ENCODE measurements at regions not wholly inside any gene's neighbourhood (a gene's known extent, or its start where the extent isn't known, plus 50 kb on each side); places are given as distances from the start of the nearest gene placed in this dataset.

DNA sequence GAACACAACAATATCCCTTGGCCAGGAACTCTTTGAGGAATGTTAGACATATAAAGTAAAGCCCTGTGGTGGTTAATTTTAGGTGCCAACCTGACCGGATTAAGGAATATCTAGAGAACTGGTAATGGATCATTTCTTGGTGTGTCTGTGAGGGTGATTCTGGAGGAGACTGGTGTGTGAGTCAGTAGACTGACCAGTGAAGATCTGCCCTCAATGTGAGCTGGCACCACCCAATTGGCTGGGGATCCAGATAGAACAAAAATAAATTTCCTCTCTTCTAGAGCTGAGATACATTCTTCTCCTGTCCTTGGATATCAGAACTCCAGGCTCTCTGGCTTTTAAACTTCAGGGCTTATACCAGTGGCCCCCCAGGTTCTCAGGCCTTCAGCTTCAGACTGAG lies 56.2 kb upstream of the TNPO1 start:
- Mint-ChIP-seq H3K9me3 (no peaks in the 10 kb centered on the region), H3K4me1 (ENCODE audit: low read depth) (no peaks in the 10 kb centered on the region), H3K27ac (no peak overlapping the region), H3K4me3 (no peak overlapping the region), H3K27me3 (peaks cover 27% of the 10 kb centered on the region), H3K36me3 (ENCODE audit: low read depth) (no peaks in the 10 kb centered on the region)

GRCh38 chr5:72752909-72753308 lies 63.6 kb upstream of the TNPO1 start:
- Mint-ChIP-seq H3K36me3 (ENCODE audit: low read depth) (no peaks in the 10 kb centered on the region), H3K27me3 (peaks cover 5% of the 10 kb centered on the region), H3K9me3 (no peaks in the 10 kb centered on the region), H3K27ac (no peak overlapping the region), H3K4me3 (no peak overlapping the region), H3K4me1 (ENCODE audit: low read depth) (no peaks in the 10 kb centered on the region)

GRCh38 chr5:72749362-72749997 lies 67.0 kb upstream of the TNPO1 start:
- H3K27ac Mint-ChIP-seq, result no peak overlapping the region
- H3K4me1 Mint-ChIP-seq (ENCODE audit: low read depth), result no peaks in the 10 kb centered on the region
- H3K4me3 Mint-ChIP-seq, result no peak overlapping the region
- no peaks in the 10 kb centered on the region for H3K36me3 Mint-ChIP-seq (ENCODE audit: low read depth)
- peaks cover 12% of the 10 kb centered on the region for H3K27me3 Mint-ChIP-seq
- peaks cover 4% of the 10 kb centered on the region for H3K9me3 Mint-ChIP-seq

GRCh38 chr5:72747826-72748225 lies 68.6 kb upstream of the TNPO1 start:
- Mint-ChIP-seq H3K9me3 (peaks cover 4% of the 10 kb centered on the region), H3K27me3 (peaks cover 25% of the 10 kb centered on the region), H3K4me1 (ENCODE audit: low read depth) (no peaks in the 10 kb centered on the region), H3K36me3 (ENCODE audit: low read depth) (no peaks in the 10 kb centered on the region), H3K27ac (no peak overlapping the region), H3K4me3 (no peak overlapping the region)

GRCh38 chr5:72746736-72747135 lies 69.7 kb upstream of the TNPO1 start:
- Mint-ChIP-seq H3K36me3 (ENCODE audit: low read depth) (no peaks in the 10 kb centered on the region), H3K27me3 (peaks cover 26% of the 10 kb centered on the region), H3K9me3 (peaks cover 4% of the 10 kb centered on the region), H3K27ac (no peak overlapping the region), H3K4me1 (ENCODE audit: low read depth) (no peaks in the 10 kb centered on the region), H3K4me3 (no peak overlapping the region)

DNA sequence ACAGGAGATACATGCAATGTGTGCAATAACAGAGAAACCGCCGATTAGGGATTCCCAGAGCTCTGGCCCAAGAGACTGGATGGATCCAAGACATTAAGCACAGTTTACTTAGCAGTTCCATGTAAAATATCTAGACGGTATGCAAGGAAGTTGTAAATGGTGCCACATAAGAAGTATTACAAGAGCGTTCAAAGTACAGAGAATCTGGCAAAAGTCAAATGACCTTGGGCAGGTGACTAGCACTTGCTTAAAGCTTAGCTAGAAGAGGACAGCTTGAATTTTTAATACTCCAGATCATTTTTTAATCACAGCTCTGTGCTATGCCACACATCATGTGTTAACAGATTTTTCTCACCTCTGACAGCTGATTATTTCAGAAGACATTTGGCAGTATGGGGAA lies 72.3 kb upstream of the TNPO1 start:
- Mint-ChIP-seq H3K27me3 (peaks cover 26% of the 10 kb centered on the region), H3K9me3 (peaks cover 4% of the 10 kb centered on the region), H3K36me3 (ENCODE audit: low read depth) (no peaks in the 10 kb centered on the region), H3K4me3 (no peak overlapping the region), H3K27ac (no peak overlapping the region), H3K4me1 (ENCODE audit: low read depth) (no peaks in the 10 kb centered on the region)

- Mint-ChIP-seq H3K27ac (no peak overlapping the region), H3K36me3 (ENCODE audit: low read depth) (no peaks in the 10 kb centered on the region), H3K27me3 (peaks cover 28% of the 10 kb centered on the region), H3K9me3 (no peaks in the 10 kb centered on the region), H3K4me3 (no peak overlapping the region), H3K4me1 (ENCODE audit: low read depth) (no peaks in the 10 kb centered on the region)
Measured at GRCh38 chr5:72741805-72742204, 74.7 kb upstream of the TNPO1 start.

- Mint-ChIP-seq H3K4me3 (no peak overlapping the region), H3K36me3 (ENCODE audit: low read depth) (no peaks in the 10 kb centered on the region), H3K27me3 (peaks cover 9% of the 10 kb centered on the region), H3K4me1 (ENCODE audit: low read depth) (no peaks in the 10 kb centered on the region), H3K9me3 (no peaks in the 10 kb centered on the region), H3K27ac (no peak overlapping the region)
Measured at GRCh38 chr5:72733810-72734209, 82.7 kb upstream of the TNPO1 start.

DNA sequence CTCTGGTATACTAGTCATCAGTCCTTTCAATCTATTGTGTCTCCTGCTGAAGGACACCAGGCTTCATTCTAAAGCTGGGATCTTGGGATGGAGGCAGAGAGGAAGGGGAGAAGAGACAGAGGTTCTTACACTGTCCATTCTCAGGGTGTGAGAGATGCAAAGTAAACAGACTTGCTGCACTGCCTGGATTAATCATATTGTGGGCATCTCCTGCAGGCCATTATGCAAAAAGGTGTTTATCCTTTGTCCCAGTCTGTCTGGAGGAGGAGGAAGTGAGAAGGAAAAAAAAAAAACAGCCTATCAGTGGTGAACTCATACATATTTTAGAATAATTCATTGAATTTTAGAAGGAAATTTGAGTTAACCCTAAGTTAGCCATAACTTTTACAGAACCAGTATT lies 92.9 kb upstream of the TNPO1 start:
- Mint-ChIP-seq H3K36me3 (ENCODE audit: low read depth) (no peaks in the 10 kb centered on the region), H3K4me3 (no peak overlapping the region), H3K4me1 (ENCODE audit: low read depth) (no peaks in the 10 kb centered on the region), H3K27ac (no peak overlapping the region), H3K27me3 (peaks cover 11% of the 10 kb centered on the region), H3K9me3 (no peaks in the 10 kb centered on the region)

DNA sequence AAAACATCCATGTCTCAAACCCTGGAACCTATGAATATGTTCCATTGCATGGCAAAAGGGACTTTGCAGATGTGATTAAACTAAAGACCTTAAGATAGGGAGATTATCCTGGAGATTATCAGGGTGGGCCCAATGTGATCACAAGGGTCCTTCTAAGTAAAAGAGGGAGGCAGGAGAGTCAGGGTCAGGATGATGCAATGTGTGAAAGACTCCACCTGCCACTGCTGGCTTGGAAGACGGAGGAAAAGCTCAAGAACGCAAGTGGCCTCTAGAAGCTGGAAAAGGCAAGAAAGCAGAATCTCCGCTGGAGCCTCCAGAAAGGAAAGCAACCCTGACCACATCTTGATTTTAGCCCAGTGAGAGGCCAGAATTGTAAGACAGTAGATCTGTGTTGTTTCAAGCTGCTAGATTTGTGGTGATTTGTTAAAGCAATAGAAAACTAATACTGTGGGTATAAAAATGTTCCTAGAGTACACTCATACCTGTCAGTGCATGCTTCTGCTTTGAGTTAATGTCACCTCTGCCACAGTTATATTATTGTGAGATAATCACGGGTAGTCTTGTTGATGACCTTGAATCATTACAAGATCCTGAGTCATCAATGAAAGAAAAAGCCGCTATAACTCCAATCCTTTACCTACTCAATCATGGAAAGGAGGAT lies 93.5 kb upstream of the TNPO1 start:
- Mint-ChIP-seq H3K27ac (no peak overlapping the region), H3K4me1 (ENCODE audit: low read depth) (no peaks in the 10 kb centered on the region), H3K4me3 (no peak overlapping the region), H3K36me3 (ENCODE audit: low read depth) (no peaks in the 10 kb centered on the region), H3K27me3 (peaks cover 11% of the 10 kb centered on the region), H3K9me3 (no peaks in the 10 kb centered on the region)

- peaks cover 11% of the 10 kb centered on the region for H3K27me3 Mint-ChIP-seq
- H3K36me3 Mint-ChIP-seq (ENCODE audit: low read depth), result no peaks in the 10 kb centered on the region
- no peak overlapping the region for H3K27ac Mint-ChIP-seq
- H3K4me3 Mint-ChIP-seq, result no peak overlapping the region
- H3K4me1 Mint-ChIP-seq (ENCODE audit: low read depth), result no peaks in the 10 kb centered on the region
- H3K9me3 Mint-ChIP-seq, result no peaks in the 10 kb centered on the region
Measured at GRCh38 chr5:72721844-72722243, 94.6 kb upstream of the TNPO1 start.

DNA sequence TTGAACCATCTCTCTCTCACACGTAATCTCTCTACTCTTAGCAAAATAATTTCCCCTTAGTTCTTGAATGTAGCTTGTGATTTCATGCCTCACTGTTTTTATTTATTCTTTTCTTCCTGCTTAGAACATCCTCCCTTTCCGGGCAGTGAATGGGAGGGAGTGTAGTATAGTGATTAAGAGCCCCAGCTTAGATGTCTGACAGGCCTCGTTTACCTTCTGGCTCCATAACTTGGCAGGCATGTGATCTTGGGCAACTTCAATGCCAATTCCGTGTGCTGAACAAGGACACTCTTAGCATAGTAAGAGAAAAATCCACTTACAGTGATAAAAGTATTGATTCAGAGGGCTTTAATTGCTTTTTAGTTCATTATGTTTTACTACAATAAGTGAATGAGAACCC lies 96.3 kb upstream of the TNPO1 start:
- H3K4me1 Mint-ChIP-seq (ENCODE audit: low read depth), result no peaks in the 10 kb centered on the region
- no peak overlapping the region for H3K27ac Mint-ChIP-seq
- H3K36me3 Mint-ChIP-seq (ENCODE audit: low read depth), result no peaks in the 10 kb centered on the region
- no peak overlapping the region for H3K4me3 Mint-ChIP-seq
- H3K9me3 Mint-ChIP-seq, result no peaks in the 10 kb centered on the region
- peaks cover 9% of the 10 kb centered on the region for H3K27me3 Mint-ChIP-seq

GRCh38 chr5:72711351-72711750 lies 105.1 kb upstream of the TNPO1 start:
- Mint-ChIP-seq H3K27me3 (peaks cover 19% of the 10 kb centered on the region), H3K9me3 (no peaks in the 10 kb centered on the region), H3K4me3 (no peak overlapping the region), H3K36me3 (ENCODE audit: low read depth) (no peaks in the 10 kb centered on the region), H3K4me1 (ENCODE audit: low read depth) (no peaks in the 10 kb centered on the region), H3K27ac (no peak overlapping the region)

DNA sequence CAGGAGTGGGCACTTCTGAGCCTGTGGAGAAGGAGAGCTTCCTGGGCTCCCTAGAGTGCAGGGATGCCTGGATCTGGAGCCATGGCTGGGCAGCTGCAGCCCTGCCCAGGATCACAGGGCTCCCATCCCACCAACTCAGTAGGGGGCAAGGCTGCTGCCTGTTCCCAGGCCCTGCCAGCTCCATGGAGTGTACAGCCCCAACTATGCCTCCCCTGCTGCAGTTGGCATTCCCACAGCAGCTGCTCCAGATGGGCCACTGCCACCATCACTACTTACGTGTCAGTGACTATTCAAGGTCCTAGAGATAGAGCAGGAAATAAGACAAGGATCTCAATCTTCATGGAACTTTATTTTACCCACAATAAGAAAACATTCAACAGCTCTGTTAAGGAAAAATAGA lies 107.1 kb upstream of the TNPO1 start:
- peaks cover 19% of the 10 kb centered on the region for H3K27me3 Mint-ChIP-seq
- no peaks in the 10 kb centered on the region for H3K36me3 Mint-ChIP-seq (ENCODE audit: low read depth)
- H3K4me3 Mint-ChIP-seq, result no peak overlapping the region
- no peaks in the 10 kb centered on the region for H3K4me1 Mint-ChIP-seq (ENCODE audit: low read depth)
- H3K27ac Mint-ChIP-seq, result no peak overlapping the region
- H3K9me3 Mint-ChIP-seq, result no peaks in the 10 kb centered on the region

- H3K27ac Mint-ChIP-seq, result no peak overlapping the region
- peaks cover 10% of the 10 kb centered on the region for H3K27me3 Mint-ChIP-seq
- no peaks in the 10 kb centered on the region for H3K9me3 Mint-ChIP-seq
- no peaks in the 10 kb centered on the region for H3K36me3 Mint-ChIP-seq (ENCODE audit: low read depth)
- no peak overlapping the region for H3K4me3 Mint-ChIP-seq
- no peaks in the 10 kb centered on the region for H3K4me1 Mint-ChIP-seq (ENCODE audit: low read depth)
Measured at GRCh38 chr5:72705178-72705577, 111.3 kb upstream of the TNPO1 start.

DNA sequence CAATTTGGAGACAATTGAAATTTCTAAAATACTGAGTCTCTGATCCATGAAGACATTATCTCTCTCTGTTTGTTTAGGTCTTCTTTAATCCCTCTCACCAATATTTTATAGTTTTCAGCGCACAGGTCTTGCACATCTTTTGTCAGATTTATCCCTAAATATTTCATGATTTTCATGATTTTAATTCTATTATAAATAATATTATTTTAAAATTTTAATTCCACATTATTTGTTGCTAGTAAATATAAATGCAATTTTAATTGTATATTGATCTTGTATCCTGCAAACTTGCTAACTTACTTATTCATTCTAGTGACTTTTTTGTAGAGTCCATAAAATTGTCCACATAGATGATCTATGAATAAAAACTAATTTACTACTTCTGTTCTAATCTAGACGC lies 112.6 kb upstream of the TNPO1 start:
- Mint-ChIP-seq H3K27ac (no peak overlapping the region), H3K4me1 (ENCODE audit: low read depth) (no peaks in the 10 kb centered on the region), H3K4me3 (no peak overlapping the region), H3K27me3 (peaks cover 6% of the 10 kb centered on the region), H3K9me3 (no peaks in the 10 kb centered on the region), H3K36me3 (ENCODE audit: low read depth) (no peaks in the 10 kb centered on the region)
